ENCODE measurements at regions not wholly inside any gene's neighbourhood (a gene's known extent, or its start where the extent isn't known, plus 50 kb on each side); places are given as distances from the start of the nearest gene placed in this dataset.

- no peak overlapping the region for H3K4me3 ChIP-seq (replicated peaks in 1 of 2; ENCODE audit: low read depth in 2 of 2, low read length in 2 of 2)
- peak in 1 of 2 donors; percentile 20 for DNase-seq (ENCODE audit: low read depth in 2 of 2)
- TF ChIP-seq, protein P1, sequence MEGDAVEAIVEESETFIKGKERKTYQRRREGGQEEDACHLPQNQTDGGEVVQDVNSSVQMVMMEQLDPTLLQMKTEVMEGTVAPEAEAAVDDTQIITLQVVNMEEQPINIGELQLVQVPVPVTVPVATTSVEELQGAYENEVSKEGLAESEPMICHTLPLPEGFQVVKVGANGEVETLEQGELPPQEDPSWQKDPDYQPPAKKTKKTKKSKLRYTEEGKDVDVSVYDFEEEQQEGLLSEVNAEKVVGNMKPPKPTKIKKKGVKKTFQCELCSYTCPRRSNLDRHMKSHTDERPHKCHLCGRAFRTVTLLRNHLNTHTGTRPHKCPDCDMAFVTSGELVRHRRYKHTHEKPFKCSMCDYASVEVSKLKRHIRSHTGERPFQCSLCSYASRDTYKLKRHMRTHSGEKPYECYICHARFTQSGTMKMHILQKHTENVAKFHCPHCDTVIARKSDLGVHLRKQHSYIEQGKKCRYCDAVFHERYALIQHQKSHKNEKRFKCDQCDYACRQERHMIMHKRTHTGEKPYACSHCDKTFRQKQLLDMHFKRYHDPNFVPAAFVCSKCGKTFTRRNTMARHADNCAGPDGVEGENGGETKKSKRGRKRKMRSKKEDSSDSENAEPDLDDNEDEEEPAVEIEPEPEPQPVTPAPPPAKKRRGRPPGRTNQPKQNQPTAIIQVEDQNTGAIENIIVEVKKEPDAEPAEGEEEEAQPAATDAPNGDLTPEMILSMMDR (IDR thresholded peaks at IDR 0.05; ENCODE audit: low read depth, low read length), result no peak
Measured at GRCh38 chr10:121076776-121077715, 225.9 kb downstream of the WDR11 start.

DNA sequence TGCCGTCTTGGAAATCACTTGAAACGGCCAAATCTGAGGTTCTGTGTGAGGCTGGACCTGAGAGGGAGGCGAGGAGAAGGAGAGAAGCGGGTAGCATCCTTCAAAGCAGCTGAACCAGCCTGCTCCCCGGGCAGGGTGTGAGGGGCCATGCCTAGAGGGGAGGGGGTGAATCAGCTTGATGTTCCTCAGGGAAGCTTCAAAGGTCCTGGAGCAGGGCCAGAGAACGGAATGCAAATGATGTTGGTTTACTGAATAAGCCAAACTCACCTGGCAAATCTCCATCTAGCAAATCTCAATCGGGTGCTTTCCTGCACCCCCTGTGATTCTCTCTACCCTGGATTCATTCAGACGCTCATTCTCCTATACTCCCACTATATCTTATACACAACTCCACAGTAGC, 226.9 kb downstream of the WDR11 start:
- TF ChIP-seq, protein P1 (IDR thresholded peaks at IDR 0.05; ENCODE audit: low read depth, low read length), result no peak
- no peak for DNase-seq (ENCODE audit: low read depth in 2 of 2)
- no peak overlapping the region for H3K4me3 ChIP-seq (replicated peaks in 1 of 2; ENCODE audit: low read depth in 2 of 2, low read length in 2 of 2)

GRCh38 chr10:121078672-121079102, 227.5 kb downstream of the WDR11 start:
- DNase-seq (ENCODE audit: low read depth in 2 of 2), result no peak

GRCh38 chr10:121079226-121079625, 228.1 kb downstream of the WDR11 start:
- TF ChIP-seq, protein P1 (IDR thresholded peaks at IDR 0.05; ENCODE audit: low read depth, low read length), result no peak
- DNase-seq (ENCODE audit: low read depth in 2 of 2), result no peak
- H3K4me3 ChIP-seq (replicated peaks in 1 of 2; ENCODE audit: low read depth in 2 of 2, low read length in 2 of 2), result no peak overlapping the region

More at GRCh38 chr10:121078672-121079102, 227.5 kb downstream of the WDR11 start:
- TF ChIP-seq, protein P1 (IDR thresholded peaks at IDR 0.05; ENCODE audit: low read depth, low read length), result no peak
- no peak overlapping the region for H3K4me3 ChIP-seq (replicated peaks in 1 of 2; ENCODE audit: low read depth in 2 of 2, low read length in 2 of 2)

DNA sequence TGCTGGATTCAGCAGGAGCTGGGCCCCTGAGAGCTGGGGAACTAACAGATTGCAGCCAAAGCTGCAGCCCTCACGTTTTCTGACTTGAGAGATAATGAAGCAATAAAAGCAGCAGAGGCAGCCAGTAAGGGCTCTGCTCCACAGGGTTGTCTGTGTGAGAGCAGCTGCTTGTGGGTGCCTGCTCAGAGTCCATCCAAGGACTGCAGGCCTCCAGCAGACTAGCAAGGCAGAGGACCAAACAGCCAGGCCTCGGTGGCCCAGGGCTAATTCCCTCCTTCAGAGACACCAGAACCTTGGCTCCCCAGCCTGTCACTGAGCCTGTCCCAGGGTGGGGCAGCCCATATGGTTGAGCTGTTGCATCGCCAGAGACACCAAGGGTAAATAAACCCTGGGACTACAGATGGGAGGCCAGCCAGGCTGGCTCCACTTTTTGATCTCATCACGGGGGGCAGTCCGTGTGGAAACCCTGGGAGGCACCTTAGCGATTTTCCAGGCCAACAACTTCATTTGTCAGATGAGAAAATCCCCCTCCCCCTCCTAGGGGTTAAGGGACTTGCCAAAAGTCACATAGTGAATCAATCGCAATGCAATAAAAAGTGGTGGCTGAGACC, 229.2 kb downstream of the WDR11 start:
- TF ChIP-seq, protein P1 (IDR thresholded peaks at IDR 0.05; ENCODE audit: low read depth, low read length), result no peak
- no peak for DNase-seq (ENCODE audit: low read depth in 2 of 2)
- no peak overlapping the region for H3K4me3 ChIP-seq (replicated peaks in 1 of 2; ENCODE audit: low read depth in 2 of 2, low read length in 2 of 2)

- no peak overlapping the region for H3K4me3 ChIP-seq (replicated peaks in 1 of 2; ENCODE audit: low read depth in 2 of 2, low read length in 2 of 2)
- no peak for DNase-seq (ENCODE audit: low read depth in 2 of 2)
- TF ChIP-seq, protein P1 (IDR thresholded peaks at IDR 0.05; ENCODE audit: low read depth, low read length), result no peak
Measured at GRCh38 chr10:121081306-121081705, 230.1 kb downstream of the WDR11 start.

Data from cardiac fibroblast (primary cell).